ENCODE measurements at regions not wholly inside any gene's neighbourhood (a gene's known extent, or its start where the extent isn't known, plus 50 kb on each side); places are given as distances from the start of the nearest gene placed in this dataset.

DNA sequence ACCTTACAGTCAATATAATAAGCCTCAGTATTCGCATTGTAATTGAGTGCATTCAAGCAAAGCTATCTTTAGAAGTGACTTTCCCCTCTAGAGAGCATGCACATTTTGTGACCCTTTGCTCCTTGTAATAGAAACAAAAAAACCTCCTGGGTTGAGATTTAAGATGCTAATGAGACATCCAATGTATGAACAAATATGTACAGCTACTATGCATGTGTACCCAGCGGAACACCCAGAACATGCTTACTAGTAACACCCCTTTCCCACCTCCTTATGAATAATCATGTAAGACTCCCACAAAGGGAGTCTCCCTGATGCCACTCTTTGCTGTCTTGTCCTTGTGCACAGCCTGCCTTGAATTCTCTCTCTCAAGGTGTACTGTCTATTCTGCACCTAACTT lies 205.5 kb downstream of the PRR32 start:
- TF ChIP-seq, protein P1, sequence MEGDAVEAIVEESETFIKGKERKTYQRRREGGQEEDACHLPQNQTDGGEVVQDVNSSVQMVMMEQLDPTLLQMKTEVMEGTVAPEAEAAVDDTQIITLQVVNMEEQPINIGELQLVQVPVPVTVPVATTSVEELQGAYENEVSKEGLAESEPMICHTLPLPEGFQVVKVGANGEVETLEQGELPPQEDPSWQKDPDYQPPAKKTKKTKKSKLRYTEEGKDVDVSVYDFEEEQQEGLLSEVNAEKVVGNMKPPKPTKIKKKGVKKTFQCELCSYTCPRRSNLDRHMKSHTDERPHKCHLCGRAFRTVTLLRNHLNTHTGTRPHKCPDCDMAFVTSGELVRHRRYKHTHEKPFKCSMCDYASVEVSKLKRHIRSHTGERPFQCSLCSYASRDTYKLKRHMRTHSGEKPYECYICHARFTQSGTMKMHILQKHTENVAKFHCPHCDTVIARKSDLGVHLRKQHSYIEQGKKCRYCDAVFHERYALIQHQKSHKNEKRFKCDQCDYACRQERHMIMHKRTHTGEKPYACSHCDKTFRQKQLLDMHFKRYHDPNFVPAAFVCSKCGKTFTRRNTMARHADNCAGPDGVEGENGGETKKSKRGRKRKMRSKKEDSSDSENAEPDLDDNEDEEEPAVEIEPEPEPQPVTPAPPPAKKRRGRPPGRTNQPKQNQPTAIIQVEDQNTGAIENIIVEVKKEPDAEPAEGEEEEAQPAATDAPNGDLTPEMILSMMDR (IDR thresholded peaks at IDR 0.05) = no peak
- TF ChIP-seq POLR2A (IDR thresholded peaks at IDR 0.05) (no peak), EP300 (IDR thresholded peaks at IDR 0.05) (no peak)
